Loucy (cell line): ENCODE measurements at regions not wholly inside any gene's neighbourhood (a gene's known extent, or its start where the extent isn't known, plus 50 kb on each side); places are given as distances from the start of the nearest gene placed in this dataset.

Experiments
- H2AFZ ChIP-seq: fragments of 200-600 bp; sonication (generic); 2 replicates; pipeline ENCODE4 v1.6.0; 2016; ENCODE audit warnings: antibody characterized with exemption, mild to moderate bottlenecking, low read length, moderate library complexity
- H3F3A ChIP-seq: fragments of 200-600 bp; 2 replicates; pipeline ENCODE4 v1.6.0; 2016; ENCODE audit warnings: antibody characterized with exemption, low read depth, mild to moderate bottlenecking
- H3K27me3 ChIP-seq: fragments of 200-600 bp; sonication (generic); 2 replicates; pipeline ENCODE4 v1.6.1; 2014; ENCODE audit warnings: low read length, mild to moderate bottlenecking; ENCODE audit not compliant: insufficient read depth, poor library complexity, severe bottlenecking
- H3K36me3 ChIP-seq: fragments of 200-600 bp; sonication (generic); 2 replicates; pipeline ENCODE4 v1.6.1; 2016; ENCODE audit warnings: low read length; ENCODE audit not compliant: insufficient read depth
- H3K4me1 ChIP-seq: fragments of 200-600 bp; sonication (generic); 2 replicates; pipeline ENCODE4 v1.5.1; 2014; ENCODE audit warnings: low read length, mild to moderate bottlenecking; ENCODE audit not compliant: insufficient read depth, poor library complexity, severe bottlenecking
- H3K4me2 ChIP-seq: fragments of 200-600 bp; sonication (generic); 2 replicates; pipeline ENCODE4 v1.6.0; 2014; ENCODE audit warnings: antibody characterized with exemption, low read length, low read depth, mild to moderate bottlenecking; ENCODE audit not compliant: poor library complexity, severe bottlenecking
- H3K4me3 ChIP-seq: fragments of 200-600 bp; sonication (generic); 2 replicates; pipeline ENCODE4 v1.5.1; 2014; ENCODE audit warnings: low read length, mild to moderate bottlenecking, mixed read lengths; ENCODE audit not compliant: poor library complexity, severe bottlenecking
- H3K79me2 ChIP-seq: fragments of 200-600 bp; sonication (generic); 2 replicates; pipeline ENCODE4 v1.6.1; 2014; ENCODE audit warnings: low read length; ENCODE audit not compliant: insufficient read depth
- H3K9ac ChIP-seq: fragments of 200-600 bp; sonication (generic); 2 replicates; pipeline ENCODE4 v1.6.0; 2014; ENCODE audit warnings: mild to moderate bottlenecking, low read depth, low read length, moderate library complexity; ENCODE audit not compliant: poor library complexity, severe bottlenecking
- H3K9me2 ChIP-seq: fragments of 200-600 bp; sonication (generic); replicated peaks from 2 replicates; pipeline ENCODE4 v1.6.1; 2016; ENCODE audit warnings: low read depth, low read length, mixed read lengths
- H3K9me3 ChIP-seq: fragments of 200-600 bp; sonication (generic); 2 replicates; pipeline ENCODE4 v1.6.1; 2014; ENCODE audit warnings: mild to moderate bottlenecking, antibody characterized with exemption, low read length, low read depth; ENCODE audit not compliant: insufficient read depth
- H4K20me1 ChIP-seq: fragments of 200-600 bp; sonication (generic); 2 replicates; pipeline ENCODE4 v1.6.0; 2014; ENCODE audit warnings: antibody characterized with exemption, low read length, mild to moderate bottlenecking; ENCODE audit not compliant: insufficient read depth, poor library complexity, severe bottlenecking
- CTCF ChIP-seq: fragments of 200-600 bp; sonication (generic); conservative IDR thresholded peaks from 2 replicates; pipeline ENCODE4 v1.5.1; 2014; ENCODE audit warnings: mild to moderate bottlenecking, antibody characterized with exemption, low read length
- EZH2phosphoT487 ChIP-seq: fragments of 200-600 bp; IDR thresholded peaks from 2 replicates; pipeline ENCODE4 v1.6.1; 2018; ENCODE audit warnings: antibody characterized with exemption, mild to moderate bottlenecking, moderate library complexity, borderline replicate concordance

GRCh38 chr16:5762362-5762761 lies 664.8 kb upstream of the EEF2KMT start:
- no peaks in the 10 kb centered on the region for H3K9me2 ChIP-seq
- TF ChIP-seq CTCF, result no peak
- no peak for TF ChIP-seq EZH2phosphoT487
- no peaks in the 10 kb centered on the region for H4K20me1 ChIP-seq
- H3K9me3 ChIP-seq, result no peaks in the 10 kb centered on the region
- H3K4me2 ChIP-seq, result no peak overlapping the region
- no peak overlapping the region for H3K9ac ChIP-seq
- no peak overlapping the region for H3K4me3 ChIP-seq
- H3K79me2 ChIP-seq, result no peaks in the 10 kb centered on the region
- H3F3A ChIP-seq, result no peaks in the 10 kb centered on the region
- no peaks in the 10 kb centered on the region for H3K4me1 ChIP-seq
- no peaks in the 10 kb centered on the region for H3K36me3 ChIP-seq
- H2AFZ ChIP-seq, result no peak overlapping the region
- H3K27me3 ChIP-seq, result no peaks in the 10 kb centered on the region

- no peaks in the 10 kb centered on the region for H3K36me3 ChIP-seq
- no peak overlapping the region for H3K9ac ChIP-seq
- H4K20me1 ChIP-seq, result no peaks in the 10 kb centered on the region
- H3K9me2 ChIP-seq, result no peaks in the 10 kb centered on the region
- H3K4me2 ChIP-seq, result no peak overlapping the region
- no peaks in the 10 kb centered on the region for H3K79me2 ChIP-seq
- no peaks in the 10 kb centered on the region for H3K9me3 ChIP-seq
- TF ChIP-seq CTCF (no peak), EZH2phosphoT487 (no peak)
- H3K4me3 ChIP-seq, result no peak overlapping the region
- no peaks in the 10 kb centered on the region for H3K4me1 ChIP-seq
- no peak overlapping the region for H2AFZ ChIP-seq
- no peaks in the 10 kb centered on the region for H3F3A ChIP-seq
- H3K27me3 ChIP-seq, result no peaks in the 10 kb centered on the region
Observed at GRCh38 chr16:5761592-5761991, 664.0 kb upstream of the EEF2KMT start.

GRCh38 chr16:5758281-5758680 lies 660.7 kb upstream of the EEF2KMT start:
- H3K9me2 ChIP-seq, result no peaks in the 10 kb centered on the region
- H3F3A ChIP-seq, result no peaks in the 10 kb centered on the region
- H3K4me2 ChIP-seq, result no peak overlapping the region
- no peak for TF ChIP-seq CTCF
- no peak for TF ChIP-seq EZH2phosphoT487
- H3K27me3 ChIP-seq, result no peaks in the 10 kb centered on the region
- H4K20me1 ChIP-seq, result no peaks in the 10 kb centered on the region
- no peak overlapping the region for H3K4me3 ChIP-seq
- H3K4me1 ChIP-seq, result no peaks in the 10 kb centered on the region
- H3K79me2 ChIP-seq, result no peaks in the 10 kb centered on the region
- H3K36me3 ChIP-seq, result no peaks in the 10 kb centered on the region
- H3K9ac ChIP-seq, result no peak overlapping the region
- no peak overlapping the region for H2AFZ ChIP-seq
- no peaks in the 10 kb centered on the region for H3K9me3 ChIP-seq
